GM21447 (cell line): ENCODE measurements at regions not wholly inside any gene's neighbourhood (a gene's known extent, or its start where the extent isn't known, plus 50 kb on each side); places are given as distances from the start of the nearest gene placed in this dataset.

ENCODE experiments used
- ATAC-seq: cut with Tn5 transposase; IDR thresholded peaks from one replicate; pipeline ENCODE4 v1.9.1; 2021; ENCODE audit not compliant: unreplicated experiment

DNA sequence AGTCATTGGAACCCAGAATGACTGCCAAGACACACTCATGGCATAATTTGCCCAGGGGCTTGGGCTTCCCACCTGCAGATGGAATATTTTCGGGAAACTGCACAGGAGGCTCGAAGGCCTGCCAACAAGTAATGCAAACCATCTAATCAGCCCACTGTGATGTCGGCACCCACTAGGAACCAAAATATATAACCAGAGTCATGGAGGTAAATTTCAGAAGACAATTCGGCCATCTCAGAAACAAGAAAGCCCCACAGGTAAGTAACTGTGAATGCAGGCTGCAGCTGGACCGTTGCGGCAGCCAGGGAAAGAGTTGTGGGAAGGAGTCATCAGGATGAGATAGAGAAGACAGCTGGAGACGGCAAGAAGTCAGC, 264.4 kb downstream of the SYK start:
- ATAC-seq, result no peak

GRCh38 chr9:91066856-91067255, 265.2 kb downstream of the SYK start:
- no peak for ATAC-seq

- ATAC-seq, result no peak
Measured at GRCh38 chr9:91067306-91067860, 265.8 kb downstream of the SYK start.

- ATAC-seq, result no peak
Measured at GRCh38 chr9:91071184-91071990, 269.8 kb downstream of the SYK start.

- no peak for ATAC-seq
Measured at GRCh38 chr9:91073049-91073810, 271.6 kb downstream of the SYK start.

DNA sequence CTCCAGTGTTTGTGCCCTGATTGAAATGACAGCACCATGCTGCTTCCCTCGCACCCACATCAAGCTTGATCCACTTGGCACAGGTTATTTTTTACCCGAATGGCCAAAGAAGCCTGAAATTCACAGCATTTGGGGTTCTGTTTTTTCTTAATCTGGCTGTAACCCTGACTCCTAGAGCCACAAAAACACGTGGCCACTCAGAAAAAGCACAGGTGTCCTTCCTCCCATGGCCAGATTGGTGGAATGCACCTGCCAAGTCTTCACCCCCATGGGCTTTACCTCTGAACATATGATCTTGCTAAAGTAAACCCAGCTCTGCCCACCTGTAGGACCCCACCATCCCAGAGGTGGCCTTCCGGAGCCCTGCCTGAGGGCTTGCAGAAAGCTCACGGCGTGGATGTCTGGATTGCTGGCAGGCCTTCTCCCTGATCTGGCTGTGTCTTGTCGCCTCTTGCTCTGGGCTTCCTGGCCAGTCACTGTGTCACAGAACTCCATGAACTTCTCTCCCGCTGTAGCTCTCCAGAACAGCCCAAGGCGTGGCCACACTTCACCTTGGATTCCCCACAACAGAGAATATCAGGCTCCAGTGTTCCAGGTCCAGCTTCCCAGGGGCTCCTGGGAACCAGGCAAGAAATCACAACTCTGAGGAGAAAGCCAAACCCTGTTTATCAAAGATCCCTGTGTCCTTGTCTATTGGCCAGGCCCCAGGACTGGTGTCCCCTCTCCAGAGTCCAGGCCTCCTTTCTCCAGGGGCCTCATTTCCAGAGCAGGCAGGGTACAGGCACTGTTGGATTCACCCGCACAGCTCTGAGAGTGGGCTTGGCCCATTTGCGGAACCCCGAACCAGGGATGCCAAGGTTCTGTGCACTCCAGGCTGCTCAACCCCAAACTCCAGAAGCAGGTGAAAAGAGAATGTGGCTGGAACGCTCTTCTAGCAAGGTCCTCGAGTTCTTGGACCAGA, 272.5 kb downstream of the SYK start:
- ATAC-seq, result no peak

DNA sequence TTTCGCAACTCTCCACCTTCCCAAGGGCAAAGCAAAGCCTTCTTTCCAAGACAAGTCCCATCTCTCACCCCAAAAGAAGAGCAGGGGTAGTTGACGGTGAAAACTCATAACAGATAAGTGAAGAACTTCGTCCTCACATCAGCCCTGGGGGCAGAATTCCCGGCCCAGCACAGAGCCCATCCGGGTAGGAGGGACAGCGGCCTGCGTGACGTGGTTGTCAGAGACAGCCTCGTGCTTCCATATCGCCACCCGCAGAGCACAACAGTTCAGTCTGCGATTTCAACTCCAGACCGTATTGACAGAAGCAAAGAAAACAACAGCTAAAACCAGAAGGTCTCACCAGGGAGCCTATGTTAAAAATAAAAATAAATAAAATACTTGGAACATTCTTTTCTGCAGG, 273.2 kb downstream of the SYK start:
- no peak for ATAC-seq

- ATAC-seq, result no peak
Measured at GRCh38 chr9:91075279-91075678, 273.7 kb downstream of the SYK start.

- ATAC-seq, result no peak
Measured at GRCh38 chr9:91077624-91078368, 276.2 kb downstream of the SYK start.

DNA sequence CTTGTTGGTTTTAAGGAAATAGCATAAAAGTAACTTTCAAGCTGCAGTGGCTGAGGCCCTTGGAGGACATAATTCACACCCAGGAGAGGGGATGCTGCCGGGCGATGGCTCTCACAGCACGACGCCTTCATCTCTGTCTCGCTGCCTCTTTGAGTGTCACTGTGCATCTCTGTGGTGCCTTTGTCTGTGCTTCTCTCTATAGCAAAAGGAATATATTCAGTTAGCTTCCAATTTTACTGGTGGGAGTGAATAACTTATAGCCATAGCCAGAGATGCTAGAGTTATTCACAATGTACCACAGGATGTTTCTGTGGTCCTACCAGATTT, 276.7 kb downstream of the SYK start:
- no peak for ATAC-seq

DNA sequence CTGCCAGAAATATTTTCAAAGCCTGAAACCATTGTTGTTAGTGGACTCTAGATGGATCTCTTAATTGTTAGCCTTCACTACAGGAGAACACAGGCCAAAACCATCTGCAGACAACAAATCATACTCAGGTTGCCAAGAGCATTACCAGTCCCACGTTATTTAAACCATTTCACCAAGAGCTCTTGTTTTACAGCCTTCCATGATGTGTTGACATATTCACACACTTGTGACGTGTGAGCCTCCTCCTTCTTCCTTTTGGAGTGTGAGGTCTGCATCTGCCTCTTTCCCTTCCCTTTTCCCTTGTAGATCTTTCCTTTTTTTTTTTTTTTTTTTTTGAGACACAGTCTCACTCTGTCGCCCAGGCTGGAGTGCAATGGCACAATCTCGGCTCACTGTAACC, 279.0 kb downstream of the AUH start:
- no peak for ATAC-seq

DNA sequence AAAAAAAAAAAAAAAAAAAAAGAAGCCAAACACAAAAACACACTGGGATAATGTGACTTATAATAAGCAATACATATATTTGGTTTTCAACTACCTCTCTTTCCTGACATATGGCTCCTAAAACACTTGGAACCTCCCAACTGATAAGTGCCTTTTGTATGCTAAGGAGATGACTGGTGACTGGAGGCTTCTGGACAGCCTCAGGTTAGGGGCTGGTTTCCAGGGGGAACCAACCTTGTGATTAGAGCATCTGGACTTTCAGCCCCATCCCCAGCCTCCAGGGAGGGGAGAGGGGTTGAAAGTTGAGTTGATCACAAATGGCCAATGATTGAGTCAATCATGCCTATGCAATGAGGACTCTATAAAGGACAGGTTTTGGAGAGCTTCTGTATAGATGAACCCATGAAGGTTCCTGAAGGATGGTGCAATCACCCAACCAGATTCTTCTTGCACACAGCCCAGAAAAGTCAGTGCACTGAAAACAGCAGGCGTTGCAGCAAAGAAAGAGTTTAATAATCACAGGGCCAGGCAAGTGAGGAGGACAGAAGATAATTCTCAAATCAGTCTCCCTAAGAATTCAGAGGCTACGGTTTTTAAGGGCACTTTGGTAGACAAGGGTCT, 276.7 kb downstream of the AUH start:
- no peak for ATAC-seq

- ATAC-seq, result no peak
Measured at GRCh38 chr9:91085517-91086291, 276.0 kb downstream of the AUH start.

- no peak for ATAC-seq
Measured at GRCh38 chr9:91086657-91087461, 274.9 kb downstream of the AUH start.

DNA sequence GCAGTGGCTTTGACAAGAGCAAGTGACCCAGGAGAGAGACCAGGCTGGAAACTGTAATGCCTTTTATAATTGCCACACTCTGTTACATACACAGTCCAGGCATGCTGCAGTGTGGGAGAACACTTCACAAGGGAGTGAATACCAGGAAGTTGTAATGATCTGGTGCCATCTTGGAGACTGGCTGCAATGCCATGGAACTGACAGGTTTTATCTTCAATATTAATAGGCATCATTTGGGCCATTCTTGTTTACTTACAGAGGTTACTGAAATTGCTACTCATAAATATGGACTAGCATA, 274.3 kb downstream of the AUH start:
- ATAC-seq, result no peak

DNA sequence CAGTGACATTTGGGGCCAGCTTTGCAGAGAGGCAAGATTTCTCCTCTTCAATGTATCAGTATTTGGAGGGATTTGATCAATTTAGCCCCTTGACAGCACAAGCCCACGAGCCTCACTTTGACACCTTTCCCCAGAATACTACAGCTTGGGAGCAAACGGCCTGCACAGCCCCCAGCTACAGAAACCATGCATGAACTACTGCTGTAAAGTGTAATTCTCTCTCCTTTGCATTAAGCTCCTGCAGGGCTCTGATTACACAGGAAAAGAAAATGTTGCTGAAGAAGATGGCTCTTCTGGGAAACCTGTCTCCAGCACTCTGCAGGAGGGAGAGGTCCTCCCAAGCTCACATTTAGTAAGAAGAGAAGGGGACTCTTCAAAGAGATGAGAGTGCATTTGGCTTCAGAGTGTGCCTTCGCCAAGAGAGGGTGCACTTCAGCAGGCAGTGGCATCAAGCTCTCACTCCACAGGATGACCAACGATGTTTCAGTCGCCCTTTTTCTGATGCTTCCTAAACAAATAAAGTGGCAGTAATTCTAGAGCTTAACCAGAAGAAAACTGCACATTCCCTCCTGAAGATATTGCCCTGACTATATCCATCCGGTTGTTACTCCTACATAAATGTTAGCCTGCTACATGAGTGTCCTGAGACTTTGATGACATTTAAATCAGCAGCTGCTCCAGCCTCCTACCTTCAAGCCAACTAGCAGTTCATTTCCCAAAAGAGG, 272.2 kb downstream of the AUH start:
- no peak for ATAC-seq

DNA sequence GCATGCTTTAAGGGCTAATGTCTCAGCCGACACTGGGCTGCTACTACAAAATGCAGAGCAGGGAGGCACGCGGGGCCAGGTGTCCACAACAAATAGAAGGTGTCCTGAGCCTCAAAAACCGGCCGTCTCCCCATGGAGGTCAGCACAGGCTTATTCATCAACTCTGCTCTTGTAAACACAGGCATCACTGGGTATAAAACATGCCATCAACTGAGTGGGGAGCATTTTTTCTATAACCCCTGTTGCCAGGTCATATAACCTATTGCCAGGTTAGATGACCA, 271.6 kb downstream of the AUH start:
- ATAC-seq, result no peak

DNA sequence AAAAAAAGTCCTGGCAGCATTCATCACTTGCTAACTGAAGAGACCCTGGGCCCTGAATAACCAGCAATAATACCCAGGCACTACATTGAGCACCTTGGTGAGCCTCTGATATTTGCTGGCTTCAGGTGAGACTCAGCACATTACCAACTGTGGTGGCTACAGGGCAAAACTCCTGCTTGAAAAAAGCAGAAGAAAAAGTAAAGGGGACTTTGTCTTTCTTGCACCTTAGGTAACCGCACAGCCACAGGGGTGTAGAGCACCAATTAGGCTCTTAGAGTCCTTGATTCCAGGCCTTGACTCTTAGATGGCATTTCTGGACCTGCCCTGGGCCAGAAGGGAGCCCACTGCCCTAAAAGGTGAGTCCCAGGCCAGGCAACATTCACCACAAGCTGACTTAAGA, 269.5 kb downstream of the AUH start:
- no peak for ATAC-seq
